ENCODE measurements at regions not wholly inside any gene's neighbourhood (a gene's known extent, or its start where the extent isn't known, plus 50 kb on each side); places are given as distances from the start of the nearest gene placed in this dataset.
"Not testable (repeated sequence)": the region's sequence is repeated elsewhere in the genome, so short reads cannot be mapped to it uniquely, and the experiment has no call there.

DNA sequence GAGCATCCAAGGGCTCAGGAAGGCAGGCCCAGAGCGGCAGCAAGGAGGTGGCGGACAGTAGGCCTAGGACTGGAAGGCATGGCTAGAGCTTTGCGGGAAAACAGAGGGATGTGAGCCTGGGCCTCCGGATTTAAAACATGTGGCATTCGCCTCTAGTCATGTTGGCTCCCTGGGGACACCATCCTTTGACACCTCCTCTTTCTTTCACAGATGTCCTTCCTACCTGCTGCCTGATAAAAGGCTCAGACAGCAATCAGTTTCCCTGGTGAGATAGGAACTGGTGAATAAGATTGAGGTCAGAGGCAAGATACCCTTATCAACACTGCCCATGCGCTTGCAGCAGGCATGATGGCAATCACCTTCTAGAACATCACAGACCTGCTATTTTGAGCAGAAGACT lies 277.6 kb downstream of the SIPA1L2 start:
- Histone ChIP-seq H3K4me3 (no peak overlapping the region), H3K27ac (no peak overlapping the region), H3K9me3 (no peaks in the 10 kb centered on the region), H3K36me3 (no peaks in the 10 kb centered on the region), H3K4me1 (no peaks in the 10 kb centered on the region), H3K27me3 (no peaks in the 10 kb centered on the region)
- no peak for DNase-seq
- TF ChIP-seq CTCF (IDR thresholded peaks at IDR 0.05) (no peak), POLR2A (IDR thresholded peaks at IDR 0.05) (no peak)

DNA sequence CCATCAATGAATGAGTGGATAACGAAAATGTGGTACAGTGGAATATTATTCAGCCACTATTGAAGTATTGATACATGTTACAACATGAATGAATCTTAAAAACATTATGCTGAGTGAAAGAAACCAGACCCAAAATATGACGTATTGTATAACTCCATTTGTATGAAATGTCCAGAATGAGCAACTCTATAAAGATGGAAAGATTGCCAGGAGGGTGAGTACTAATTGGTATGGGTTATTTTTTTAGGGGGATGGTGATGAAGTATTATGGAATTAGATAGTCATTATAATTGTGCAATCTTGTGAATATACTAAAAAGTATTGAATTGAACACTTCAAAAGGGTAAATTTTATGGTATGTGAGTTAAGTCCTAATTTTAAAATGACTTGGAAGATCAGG lies 278.6 kb downstream of the SIPA1L2 start:
- no peak overlapping the region for H3K27ac ChIP-seq
- H3K4me3 ChIP-seq, result no peak overlapping the region
- no peak for DNase-seq
- no peaks in the 10 kb centered on the region for H3K36me3 ChIP-seq
- TF ChIP-seq CTCF (IDR thresholded peaks at IDR 0.05) (no peak), POLR2A (IDR thresholded peaks at IDR 0.05) (no peak)
- no peaks in the 10 kb centered on the region for H3K4me1 ChIP-seq
- no peaks in the 10 kb centered on the region for H3K9me3 ChIP-seq
- H3K27me3 ChIP-seq, result no peaks in the 10 kb centered on the region

GRCh38 chr1:232346844-232347243 lies 283.1 kb downstream of the SIPA1L2 start:
- Histone ChIP-seq H3K9me3 (peaks cover 0 to 3% (median 0%) of the 10 kb centered on the region in 4 donors), H3K27ac (no peak overlapping the region), H3K4me3 (no peak overlapping the region), H3K4me1 (no peaks in the 10 kb centered on the region), H3K36me3 (no peaks in the 10 kb centered on the region), H3K27me3 (no peaks in the 10 kb centered on the region)
- DNase-seq, result no peak
- TF ChIP-seq POLR2A (IDR thresholded peaks at IDR 0.05), result no peak
- TF ChIP-seq CTCF (IDR thresholded peaks at IDR 0.05), result no peak

GRCh38 chr1:232344791-232345399 lies 285.0 kb downstream of the SIPA1L2 start:
- no peak overlapping the region for H3K4me3 ChIP-seq
- peaks cover 0 to 3% (median 0%) of the 10 kb centered on the region in 4 donors for H3K9me3 ChIP-seq
- H3K27ac ChIP-seq, result no peak overlapping the region
- H3K36me3 ChIP-seq, result no peaks in the 10 kb centered on the region
- no peaks in the 10 kb centered on the region for H3K27me3 ChIP-seq
- no peaks in the 10 kb centered on the region for H3K4me1 ChIP-seq
- TF ChIP-seq CTCF (IDR thresholded peaks at IDR 0.05), result no peak
- TF ChIP-seq POLR2A (IDR thresholded peaks at IDR 0.05), result no peak
- no peak for DNase-seq

GRCh38 chr1:232344186-232344585 lies 285.7 kb downstream of the SIPA1L2 start:
- H3K9me3 ChIP-seq, H3K36me3 ChIP-seq, H3K4me1 ChIP-seq, DNase-seq, H3K27ac ChIP-seq, H3K4me3 ChIP-seq, H3K27me3 ChIP-seq: not testable (repeated sequence)

GRCh38 chr1:232340446-232340845 lies 289.5 kb downstream of the SIPA1L2 start:
- H3K4me1 ChIP-seq, result no peaks in the 10 kb centered on the region
- TF ChIP-seq CTCF (IDR thresholded peaks at IDR 0.05) (no peak), POLR2A (IDR thresholded peaks at IDR 0.05) (no peak)
- H3K4me3 ChIP-seq, result no peak overlapping the region
- no peaks in the 10 kb centered on the region for H3K36me3 ChIP-seq
- no peak overlapping the region for H3K27ac ChIP-seq
- DNase-seq, result no peak
- H3K9me3 ChIP-seq, result peaks cover 0 to 3% (median 0%) of the 10 kb centered on the region in 4 donors
- H3K27me3 ChIP-seq, result no peaks in the 10 kb centered on the region

Data from Peyer's patch (tissue), 4 donors.